GM13977 (cell line): ENCODE measurements at regions not wholly inside any gene's neighbourhood (a gene's known extent, or its start where the extent isn't known, plus 50 kb on each side); places are given as distances from the start of the nearest gene placed in this dataset.

Experiments
- DNase-seq: peaks from one replicate; pipeline ENCODE4 v3.0.0; 2012; ENCODE audit warnings: low spot score
- CTCF ChIP-seq: IDR thresholded peaks from 2 replicates; pipeline ENCODE4 v1.5.1; 2012; ENCODE audit warnings: mild to moderate bottlenecking, control low read depth; ENCODE audit not compliant: insufficient read depth; ENCODE audit errors: extremely low read depth, missing control alignments
- in situ Hi-C: fragments of 300-500 bp; cut with MboI; formaldehyde crosslinking; loops from one replicate; pipeline ENCODE4 v1.12.0; 2022; ENCODE audit warnings: low sequenced_read_pairs, low pct_unique_long_range_greater_than_20kb, mixed read lengths, inconsistent platforms; ENCODE audit not compliant: unreplicated experiment

- in situ Hi-C loops, result no loop called here
- no peak for DNase-seq
Observed at GRCh38 chr2:164134336-164134735, 398.5 kb upstream of the FIGN start.

GRCh38 chr2:164127971-164128527 is 392.2 kb upstream of the FIGN start:
- no peak for DNase-seq
- in situ Hi-C loops, result no loop called here
- TF ChIP-seq CTCF, result no peak

More at GRCh38 chr2:164134336-164134735, 398.5 kb upstream of the FIGN start:
- TF ChIP-seq CTCF, result no peak

DNA sequence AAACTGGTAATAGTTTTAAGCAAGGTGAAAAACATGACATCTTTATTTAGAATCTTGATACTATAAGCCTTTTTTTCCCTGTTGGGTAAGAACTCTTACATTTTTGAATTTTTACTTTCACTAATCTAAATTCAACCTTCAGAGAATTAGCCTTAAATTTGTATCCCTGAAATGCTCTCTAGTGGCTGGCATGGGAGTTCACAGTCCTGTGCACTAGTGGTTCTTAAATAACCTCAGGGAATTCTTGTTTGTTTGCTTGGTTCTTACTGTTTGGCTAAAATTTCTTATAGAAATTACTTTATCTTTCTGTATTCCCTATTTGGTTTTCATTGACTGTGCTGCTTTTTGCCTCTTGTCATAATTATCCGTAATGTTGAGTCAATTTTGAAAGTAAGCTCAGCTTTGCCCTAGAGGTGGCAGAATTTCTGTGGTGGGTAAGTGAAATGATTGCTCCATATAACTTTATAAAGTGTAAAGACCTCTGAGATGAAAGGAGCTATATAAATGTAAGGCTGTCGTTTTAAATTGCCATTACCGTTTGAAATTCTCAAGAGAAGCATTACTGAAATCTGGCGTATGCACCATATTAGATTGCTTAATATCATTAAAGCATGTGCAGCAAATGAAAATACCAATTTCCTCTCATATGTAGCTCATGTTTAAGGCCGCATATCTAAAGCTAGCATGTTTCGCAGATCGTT is 391.3 kb upstream of the FIGN start:
- in situ Hi-C loops, result no loop called here
- no peak for DNase-seq
- TF ChIP-seq CTCF, result no peak

GRCh38 chr2:164115806-164116205 is 380.0 kb upstream of the FIGN start:
- TF ChIP-seq CTCF, result no peak
- in situ Hi-C loops, result no loop called here
- DNase-seq, result no peak

- in situ Hi-C loops, result no loop called here
- no peak for TF ChIP-seq CTCF
- DNase-seq, result no peak
Observed at GRCh38 chr2:164114937-164115336, 379.1 kb upstream of the FIGN start.

DNA sequence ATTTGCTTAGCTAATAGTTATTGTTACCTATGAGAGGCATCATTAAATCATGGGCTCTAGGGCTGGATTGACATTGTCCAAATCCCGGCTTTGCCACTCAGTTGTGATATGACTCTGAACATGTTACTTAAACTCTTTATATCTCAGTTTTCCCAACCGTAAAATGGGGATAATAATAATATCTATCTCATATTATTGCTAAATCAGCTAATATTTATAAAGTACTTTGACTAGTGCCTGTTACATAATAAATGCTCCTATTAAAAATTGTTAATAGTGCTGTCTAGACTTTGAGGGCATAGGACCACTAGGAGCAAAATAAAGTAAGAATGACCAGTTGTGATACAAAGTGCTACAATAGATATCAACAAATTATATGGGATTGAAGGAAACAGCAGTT is 376.3 kb upstream of the FIGN start:
- TF ChIP-seq CTCF, result no peak
- DNase-seq, result no peak
- in situ Hi-C loops, result no loop called here
